ENCODE measurements at regions not wholly inside any gene's neighbourhood (a gene's known extent, or its start where the extent isn't known, plus 50 kb on each side); places are given as distances from the start of the nearest gene placed in this dataset.

- no peak for TF ChIP-seq CTCF (IDR thresholded peaks at IDR 0.05)
- no peak for TF ChIP-seq POLR2A (IDR thresholded peaks at IDR 0.05)
Measured at GRCh38 chr18:2139691-2140090, 431.6 kb downstream of the METTL4 start.

Data from esophagus squamous epithelium (tissue), 4 donors.